Fibroblast of mammary gland (primary cell): ENCODE measurements at regions not wholly inside any gene's neighbourhood (a gene's known extent, or its start where the extent isn't known, plus 50 kb on each side); places are given as distances from the start of the nearest gene placed in this dataset.
A peak's percentile ranks its signal among the peaks of the same experiment; 100 is the strongest.

Source experiments
- DNase-seq: peaks from one replicate; pipeline ENCODE4 v3.0.0-alpha.2; 2010; ENCODE audit warnings: low read depth
- H3K4me3 ChIP-seq: 2 replicates; pipeline ENCODE4 v1.5.1; 2011; ENCODE audit warnings: low read depth, mild to moderate bottlenecking, low read length, moderate library complexity; ENCODE audit not compliant: control insufficient read depth
- TF ChIP-seq, protein P1 (sequence below): conservative IDR thresholded peaks from 2 replicates; pipeline ENCODE4 v1.5.1; 2011; ENCODE audit warnings: low read depth, low read length, inconsistent platforms; ENCODE audit not compliant: control insufficient read depth, insufficient read depth

DNA sequence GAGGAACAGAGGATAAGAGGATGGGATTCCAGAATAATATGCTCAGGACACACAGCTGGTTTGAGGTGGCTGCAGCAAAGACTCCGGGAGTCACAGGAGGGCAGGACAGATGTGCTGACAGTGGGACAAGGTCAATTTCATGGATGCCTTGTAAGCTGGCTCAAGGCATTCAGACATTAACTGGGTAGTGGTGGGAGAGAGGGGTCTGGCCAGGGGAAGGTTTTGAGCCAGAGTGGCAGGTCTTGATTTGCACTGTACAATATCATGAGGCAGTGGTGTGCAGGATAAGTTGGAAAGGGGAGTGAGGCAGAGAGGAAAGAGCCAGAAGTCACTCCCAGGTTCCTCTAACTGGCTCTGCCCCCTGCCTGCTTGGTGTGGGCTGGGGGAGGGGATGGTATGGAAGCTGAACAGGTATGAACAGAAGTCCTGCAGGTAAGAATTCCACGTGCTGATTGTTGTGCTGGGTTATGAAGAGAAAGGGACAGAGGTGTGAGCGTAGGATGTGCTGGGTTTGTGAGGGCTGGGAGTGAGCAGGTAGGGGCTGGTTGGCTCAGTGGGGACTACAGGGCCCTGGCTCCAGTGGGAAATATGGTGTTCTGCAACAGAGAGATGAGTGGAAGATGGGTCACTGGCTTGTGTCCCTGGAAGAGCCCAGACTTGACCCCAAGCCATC is 141.7 kb upstream of the COPS8 start:
- no peak for DNase-seq
- TF ChIP-seq, protein P1, sequence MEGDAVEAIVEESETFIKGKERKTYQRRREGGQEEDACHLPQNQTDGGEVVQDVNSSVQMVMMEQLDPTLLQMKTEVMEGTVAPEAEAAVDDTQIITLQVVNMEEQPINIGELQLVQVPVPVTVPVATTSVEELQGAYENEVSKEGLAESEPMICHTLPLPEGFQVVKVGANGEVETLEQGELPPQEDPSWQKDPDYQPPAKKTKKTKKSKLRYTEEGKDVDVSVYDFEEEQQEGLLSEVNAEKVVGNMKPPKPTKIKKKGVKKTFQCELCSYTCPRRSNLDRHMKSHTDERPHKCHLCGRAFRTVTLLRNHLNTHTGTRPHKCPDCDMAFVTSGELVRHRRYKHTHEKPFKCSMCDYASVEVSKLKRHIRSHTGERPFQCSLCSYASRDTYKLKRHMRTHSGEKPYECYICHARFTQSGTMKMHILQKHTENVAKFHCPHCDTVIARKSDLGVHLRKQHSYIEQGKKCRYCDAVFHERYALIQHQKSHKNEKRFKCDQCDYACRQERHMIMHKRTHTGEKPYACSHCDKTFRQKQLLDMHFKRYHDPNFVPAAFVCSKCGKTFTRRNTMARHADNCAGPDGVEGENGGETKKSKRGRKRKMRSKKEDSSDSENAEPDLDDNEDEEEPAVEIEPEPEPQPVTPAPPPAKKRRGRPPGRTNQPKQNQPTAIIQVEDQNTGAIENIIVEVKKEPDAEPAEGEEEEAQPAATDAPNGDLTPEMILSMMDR = no peak
- H3K4me3 ChIP-seq = no peak overlapping the region

DNA sequence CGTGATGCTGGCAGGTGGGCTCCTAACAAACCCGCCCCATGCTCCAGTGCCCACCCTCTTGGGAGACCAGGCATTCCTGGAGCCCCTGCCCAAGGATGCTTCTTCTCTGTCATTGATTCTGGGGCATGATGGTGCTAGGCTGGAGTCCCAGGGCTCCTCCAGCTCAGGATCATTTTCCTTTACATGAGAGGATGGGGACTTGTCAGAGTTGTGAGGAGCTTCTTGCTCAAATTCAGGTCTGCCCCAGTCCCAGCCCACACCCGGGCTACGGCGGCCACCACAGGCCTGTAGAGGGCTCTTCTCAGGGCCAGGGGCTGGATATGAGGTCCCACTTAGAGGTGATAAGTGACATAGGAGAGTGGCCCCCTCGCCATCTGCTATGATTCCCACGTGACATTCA is 141.1 kb upstream of the COPS8 start:
- no peak for DNase-seq
- TF ChIP-seq, protein P1 = no peak
- H3K4me3 ChIP-seq = no peak overlapping the region

DNA sequence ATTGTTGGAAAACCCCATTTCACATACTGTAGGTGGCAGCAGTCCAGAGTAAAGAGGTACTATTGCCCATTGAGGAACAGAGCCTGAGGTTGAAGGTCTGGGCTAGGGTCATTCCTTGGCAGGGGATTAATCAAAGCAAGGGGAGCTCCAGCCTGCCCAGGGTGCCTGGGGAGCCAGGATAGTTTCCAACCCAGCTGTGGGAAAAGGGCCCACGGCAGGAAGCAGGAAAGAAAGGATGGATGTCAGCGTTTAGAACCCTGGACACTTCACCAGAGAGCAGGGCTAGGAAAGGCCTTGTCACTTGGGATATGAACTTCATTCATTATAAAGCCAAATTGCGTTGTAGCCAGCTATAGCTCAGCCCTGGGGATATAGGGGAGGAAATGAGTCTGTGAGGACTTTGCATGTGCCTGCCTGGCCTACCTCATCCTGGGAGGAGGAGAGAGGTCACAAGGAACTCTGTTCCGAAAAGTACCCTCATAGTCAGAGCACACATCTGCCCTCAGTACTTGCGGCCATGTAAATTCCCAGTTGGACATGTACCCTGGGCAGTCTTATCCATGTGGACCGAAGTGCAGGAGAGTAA is 140.2 kb upstream of the COPS8 start:
- no peak for DNase-seq
- no peak overlapping the region for H3K4me3 ChIP-seq

DNA sequence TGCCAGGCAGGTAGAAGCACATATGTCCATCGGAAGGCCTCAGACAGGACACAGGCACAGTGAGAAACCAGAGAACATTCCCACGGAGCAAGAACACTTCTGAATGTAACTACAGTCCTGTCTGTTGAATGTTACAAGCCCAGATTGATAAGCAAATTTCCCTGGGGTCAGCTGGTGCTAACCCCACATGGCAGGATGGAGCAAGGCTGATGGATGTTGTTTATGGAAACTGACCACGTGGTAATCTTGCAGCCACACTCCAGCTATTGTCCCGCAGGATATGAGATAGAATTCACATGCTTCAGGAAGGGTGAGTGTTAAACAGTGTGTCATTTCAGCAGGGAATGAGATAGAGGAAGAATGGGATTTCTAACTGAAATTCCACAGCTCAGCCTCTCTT is 138.8 kb upstream of the COPS8 start:
- peak; percentile 19 for DNase-seq
- TF ChIP-seq, protein P1 = no peak
- H3K4me3 ChIP-seq = no peak overlapping the region

More for the DNA sequence above, 140.2 kb upstream of the COPS8 start:
- TF ChIP-seq, protein P1 = no peak

DNA sequence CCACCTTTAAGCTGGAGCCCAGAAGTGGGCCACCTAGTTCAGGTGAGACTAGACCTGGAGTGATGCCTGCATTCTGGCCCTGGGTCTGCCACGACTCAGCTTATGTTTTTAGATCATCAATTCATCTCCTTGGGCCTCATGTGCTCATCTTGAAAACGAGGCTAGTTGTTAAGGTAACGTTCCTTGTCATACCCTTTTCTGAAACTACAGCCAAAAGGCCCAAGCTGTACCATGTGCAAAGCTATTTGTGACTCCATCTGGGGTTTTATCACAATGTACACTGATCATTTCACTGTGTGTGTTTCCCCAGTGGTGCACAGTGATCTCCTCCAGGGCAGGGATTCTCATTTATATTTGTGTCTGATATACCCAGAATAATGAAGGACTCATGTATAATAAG is 138.4 kb upstream of the COPS8 start:
- DNase-seq = no peak
- no peak overlapping the region for H3K4me3 ChIP-seq
- TF ChIP-seq, protein P1 = no peak

DNA sequence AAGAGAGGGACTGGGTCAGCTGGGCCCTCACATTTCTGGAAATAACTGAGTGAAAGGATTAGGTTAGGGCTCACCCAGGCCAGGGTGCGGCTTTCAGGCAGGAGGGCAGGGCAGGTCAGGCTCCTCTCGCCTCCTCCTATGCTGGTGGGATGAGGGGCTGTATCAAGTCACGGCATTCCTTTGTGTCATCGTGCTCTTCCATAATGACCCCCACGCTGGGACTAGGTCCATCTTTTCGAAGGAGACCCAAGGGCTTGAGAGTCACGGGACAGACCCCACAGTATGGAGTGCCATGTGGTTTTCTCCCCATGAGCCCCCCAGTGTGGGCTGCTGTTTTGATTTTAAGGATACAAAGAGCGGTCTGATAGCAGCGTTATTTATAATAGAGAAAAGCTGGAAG is 137.8 kb upstream of the COPS8 start:
- TF ChIP-seq, protein P1 = no peak
- DNase-seq = no peak

More for the DNA sequence above, 137.8 kb upstream of the COPS8 start:
- no peak overlapping the region for H3K4me3 ChIP-seq
